ENCODE measurements at regions not wholly inside any gene's neighbourhood (a gene's known extent, or its start where the extent isn't known, plus 50 kb on each side); places are given as distances from the start of the nearest gene placed in this dataset.

DNA sequence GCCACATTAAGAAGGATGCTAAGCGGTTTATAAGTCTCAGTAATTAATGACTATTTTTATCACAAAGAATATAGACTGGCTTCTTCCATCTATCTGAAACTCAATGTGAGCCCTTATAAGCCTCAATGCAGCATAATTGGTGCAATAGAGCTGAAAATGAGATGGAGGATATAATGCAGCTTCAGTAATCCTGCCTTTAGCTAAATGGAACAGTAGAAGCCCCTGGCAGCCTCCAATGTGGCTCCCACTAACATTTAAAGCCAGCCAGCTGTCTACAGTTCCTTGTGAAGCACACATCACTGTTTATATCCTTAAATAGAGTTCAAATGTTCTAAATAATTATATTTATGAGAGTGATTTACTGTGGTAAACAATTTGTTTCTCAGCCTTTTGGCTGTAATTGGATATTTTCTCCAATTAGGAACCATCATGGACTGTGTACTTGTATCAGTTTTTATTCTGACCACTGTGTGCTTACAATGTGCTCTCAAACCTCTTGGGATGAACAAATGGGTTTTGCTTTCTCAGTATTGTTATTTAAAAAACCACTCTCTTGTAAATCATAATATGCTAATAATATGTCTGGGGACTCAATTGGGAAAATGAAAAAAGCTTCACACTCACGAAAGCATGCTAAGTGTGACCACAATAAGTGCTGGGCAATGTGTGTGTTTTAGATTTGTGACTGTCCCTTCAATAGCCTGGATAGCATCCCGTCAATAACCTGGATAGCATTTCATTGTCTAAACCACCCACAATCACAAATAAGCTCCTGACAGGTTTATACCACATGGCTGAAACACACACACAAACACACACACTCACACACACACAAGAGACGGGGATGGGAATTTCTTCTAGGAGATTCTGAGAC lies 366.6 kb downstream of the GBE1 start:
- no peak for DNase-seq (ENCODE audit: low read depth in 1 of 2, low spot score in 2 of 2)
- no peak overlapping the region for H3K27ac ChIP-seq
- H3K4me3 ChIP-seq = no peak overlapping the region
- H3K9me3 ChIP-seq (replicated peaks) = no peaks in the 10 kb centered on the region
- H3K36me3 ChIP-seq = no peaks in the 10 kb centered on the region
- H3K4me1 ChIP-seq (replicated peaks) = no peaks in the 10 kb centered on the region
- H3K27me3 ChIP-seq (replicated peaks) = no peaks in the 10 kb centered on the region

DNA sequence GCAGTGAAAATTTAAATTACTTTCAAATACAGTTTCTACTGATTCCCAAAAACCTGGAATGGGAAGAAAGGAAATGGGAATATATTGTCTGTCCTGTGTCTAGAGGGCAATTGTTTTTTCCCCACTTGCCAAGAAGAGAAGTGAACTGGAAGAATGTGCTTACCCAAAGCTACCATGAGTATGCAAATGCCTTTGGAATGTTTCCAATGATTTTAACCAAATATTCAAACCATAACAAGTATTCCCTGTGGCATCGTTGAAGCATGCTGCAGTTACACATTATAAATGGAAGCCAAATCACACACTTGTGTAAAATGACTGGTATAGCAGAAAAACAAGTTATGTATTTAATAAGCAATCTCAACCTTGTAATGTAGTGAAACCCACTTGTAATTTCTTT lies 368.2 kb downstream of the GBE1 start:
- H3K27ac ChIP-seq = no peak overlapping the region
- no peak overlapping the region for H3K4me3 ChIP-seq
- H3K9me3 ChIP-seq (replicated peaks) = no peaks in the 10 kb centered on the region
- H3K4me1 ChIP-seq (replicated peaks) = no peaks in the 10 kb centered on the region
- H3K27me3 ChIP-seq (replicated peaks) = no peaks in the 10 kb centered on the region
- no peaks in the 10 kb centered on the region for H3K36me3 ChIP-seq
- DNase-seq (ENCODE audit: low read depth in 1 of 2, low spot score in 2 of 2) = no peak

DNA sequence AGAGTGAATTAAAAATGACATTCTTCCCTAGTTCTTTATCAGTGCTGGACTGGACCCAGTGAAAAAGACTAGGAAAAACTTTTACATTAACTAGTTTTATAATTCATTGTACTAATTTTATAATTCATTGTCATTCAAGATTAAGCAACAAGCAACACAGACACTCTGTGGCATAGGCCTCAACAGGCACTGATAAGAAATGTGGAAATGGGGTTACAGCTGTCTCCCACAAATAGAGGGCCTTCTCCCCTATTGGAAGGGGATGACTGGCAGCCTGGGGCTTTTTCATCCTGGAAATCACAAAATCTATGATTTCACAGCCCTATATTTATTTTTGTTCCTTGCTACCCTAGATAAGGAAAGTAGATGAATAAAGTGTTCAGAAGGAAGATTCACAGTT lies 370.6 kb downstream of the GBE1 start:
- DNase-seq (ENCODE audit: low read depth in 1 of 2, low spot score in 2 of 2) = no peak
- Histone ChIP-seq H3K36me3 (no peaks in the 10 kb centered on the region), H3K4me1 (replicated peaks) (no peaks in the 10 kb centered on the region), H3K27me3 (replicated peaks) (no peaks in the 10 kb centered on the region), H3K9me3 (replicated peaks) (no peaks in the 10 kb centered on the region), H3K4me3 (no peak overlapping the region), H3K27ac (no peak overlapping the region)

DNA sequence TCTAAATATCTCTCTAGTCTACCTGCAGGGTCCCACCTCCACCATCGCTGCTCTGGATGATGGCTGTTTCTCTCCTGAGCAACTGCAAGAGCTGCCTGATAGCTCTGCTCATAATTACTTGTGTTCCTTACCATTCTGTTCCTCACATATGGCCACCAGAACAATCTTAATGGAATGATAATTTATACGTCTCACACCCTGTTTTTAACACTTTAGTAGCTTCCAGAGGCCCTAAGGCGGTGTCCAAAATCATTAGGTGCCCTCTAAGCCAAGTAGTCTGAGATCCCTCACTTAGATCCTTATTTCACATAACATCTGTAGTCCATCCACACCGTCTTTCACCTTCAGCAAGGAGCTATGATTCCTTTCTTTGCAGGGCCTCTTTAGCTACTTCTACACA lies 373.3 kb downstream of the GBE1 start:
- Histone ChIP-seq H3K27ac (no peak overlapping the region), H3K4me3 (no peak overlapping the region), H3K9me3 (replicated peaks) (no peaks in the 10 kb centered on the region), H3K27me3 (replicated peaks) (no peaks in the 10 kb centered on the region), H3K4me1 (replicated peaks) (no peaks in the 10 kb centered on the region), H3K36me3 (no peaks in the 10 kb centered on the region)
- no peak for DNase-seq (ENCODE audit: low read depth in 1 of 2, low spot score in 2 of 2)

DNA sequence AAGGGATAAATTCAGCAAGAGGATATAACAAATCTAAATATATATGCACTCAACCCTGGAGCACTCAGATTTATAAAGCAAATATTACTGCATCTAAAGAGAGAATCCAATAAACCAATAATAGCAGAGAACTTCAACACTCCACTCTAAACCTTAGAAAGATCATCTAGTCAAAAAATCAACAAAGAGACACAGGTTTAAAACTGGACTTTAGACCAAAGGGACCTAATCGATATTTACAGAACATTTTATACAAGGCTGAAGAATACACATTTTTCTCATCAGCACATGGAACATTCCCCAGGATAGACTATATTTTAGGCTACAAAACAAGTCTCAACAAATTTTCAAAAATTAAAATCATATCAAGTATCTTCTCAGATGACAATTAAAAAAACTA lies 379.0 kb downstream of the GBE1 start:
- no peak overlapping the region for H3K27ac ChIP-seq
- no peaks in the 10 kb centered on the region for H3K27me3 ChIP-seq (replicated peaks)
- no peaks in the 10 kb centered on the region for H3K4me1 ChIP-seq (replicated peaks)
- DNase-seq (ENCODE audit: low read depth in 1 of 2, low spot score in 2 of 2) = no peak
- no peaks in the 10 kb centered on the region for H3K36me3 ChIP-seq
- H3K4me3 ChIP-seq = no peak overlapping the region
- H3K9me3 ChIP-seq (replicated peaks) = no peaks in the 10 kb centered on the region

DNA sequence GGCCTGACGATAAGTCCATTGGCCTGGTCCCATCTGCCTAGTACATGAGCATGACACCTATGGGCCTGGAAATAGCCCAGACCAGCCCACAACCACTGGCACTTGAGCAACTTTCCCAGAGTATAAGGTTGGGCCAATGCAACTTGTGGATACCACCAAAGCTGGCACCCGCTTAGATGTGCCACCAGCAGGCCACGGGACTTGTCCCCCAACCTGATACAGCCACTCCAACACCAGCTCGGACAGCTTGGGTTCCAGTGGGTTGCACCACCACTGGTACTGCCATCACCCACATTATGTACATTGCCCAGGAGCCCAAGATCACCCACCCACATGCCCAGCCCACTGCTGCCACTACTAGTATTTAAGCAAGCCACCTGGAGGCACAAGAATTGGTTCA lies 381.2 kb downstream of the GBE1 start:
- Histone ChIP-seq H3K27me3 (replicated peaks) (no peaks in the 10 kb centered on the region), H3K9me3 (replicated peaks) (no peaks in the 10 kb centered on the region), H3K4me1 (replicated peaks) (no peaks in the 10 kb centered on the region)

DNA sequence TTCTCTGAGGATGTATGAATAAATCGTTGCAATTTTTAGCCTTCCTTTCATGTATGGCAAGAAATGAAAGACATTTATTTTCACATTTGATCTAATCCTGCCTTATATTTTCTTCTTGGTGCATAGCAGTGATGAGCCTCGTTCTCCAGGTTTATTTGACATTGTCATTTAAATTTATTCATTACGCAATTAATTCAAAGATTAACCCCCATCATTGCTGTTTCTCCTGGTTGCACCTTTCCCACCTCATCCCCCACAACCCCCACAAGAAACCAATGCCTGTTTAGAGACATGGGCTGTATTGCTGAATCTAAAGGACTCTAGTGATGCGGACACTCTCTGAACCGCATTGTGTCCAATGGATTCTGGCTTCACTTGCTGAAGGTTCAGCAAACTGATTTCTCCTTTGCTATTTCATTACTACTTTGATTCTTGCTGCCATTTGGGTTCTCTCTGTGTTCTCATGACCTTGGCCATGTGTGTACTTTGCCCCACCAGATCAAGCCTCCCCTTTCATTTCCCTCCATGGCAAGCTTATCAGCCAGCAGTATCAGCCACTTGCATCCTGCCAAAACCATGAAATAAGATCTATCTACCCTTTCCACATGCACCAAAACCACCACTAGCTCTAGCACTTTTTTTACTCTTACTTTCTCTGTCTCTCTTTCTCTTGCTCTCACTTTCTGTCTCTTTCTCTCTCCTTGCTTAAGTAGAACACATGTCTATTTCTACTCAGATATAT lies 382.7 kb downstream of the GBE1 start:
- no peak for DNase-seq (ENCODE audit: low read depth in 1 of 2, low spot score in 2 of 2)
- Histone ChIP-seq H3K36me3 (no peaks in the 10 kb centered on the region), H3K4me1 (replicated peaks) (no peaks in the 10 kb centered on the region), H3K4me3 (no peak overlapping the region), H3K27me3 (replicated peaks) (no peaks in the 10 kb centered on the region), H3K9me3 (replicated peaks) (no peaks in the 10 kb centered on the region), H3K27ac (no peak overlapping the region)

More for the DNA sequence above, 381.2 kb downstream of the GBE1 start:
- DNase-seq (ENCODE audit: low read depth in 1 of 2, low spot score in 2 of 2) = no peak
- no peaks in the 10 kb centered on the region for H3K36me3 ChIP-seq
- no peak overlapping the region for H3K27ac ChIP-seq
- no peak overlapping the region for H3K4me3 ChIP-seq

DNA sequence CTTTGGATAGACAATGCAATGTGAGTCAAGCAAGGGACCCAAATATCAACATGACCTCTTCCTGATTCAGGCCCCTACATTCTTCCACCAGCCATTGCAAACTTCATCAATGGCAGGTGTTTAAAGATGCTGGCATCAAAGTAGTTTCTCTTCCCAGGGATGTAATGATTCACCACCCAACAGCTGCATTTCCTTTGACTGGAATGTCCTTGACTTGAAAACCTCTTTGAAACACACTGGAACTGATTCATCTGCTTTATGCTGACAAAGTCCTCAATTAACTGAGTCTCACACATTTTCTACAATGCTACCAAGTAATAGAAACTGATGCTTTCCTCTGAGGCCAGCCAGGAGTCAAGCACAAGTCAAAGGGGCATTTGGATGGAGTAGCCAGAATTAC lies 385.5 kb downstream of the GBE1 start:
- Histone ChIP-seq H3K9me3 (replicated peaks) (no peaks in the 10 kb centered on the region), H3K27ac (no peak overlapping the region), H3K4me3 (no peak overlapping the region), H3K36me3 (no peaks in the 10 kb centered on the region), H3K27me3 (replicated peaks) (no peaks in the 10 kb centered on the region), H3K4me1 (replicated peaks) (no peaks in the 10 kb centered on the region)
- no peak for DNase-seq (ENCODE audit: low read depth in 1 of 2, low spot score in 2 of 2)

DNA sequence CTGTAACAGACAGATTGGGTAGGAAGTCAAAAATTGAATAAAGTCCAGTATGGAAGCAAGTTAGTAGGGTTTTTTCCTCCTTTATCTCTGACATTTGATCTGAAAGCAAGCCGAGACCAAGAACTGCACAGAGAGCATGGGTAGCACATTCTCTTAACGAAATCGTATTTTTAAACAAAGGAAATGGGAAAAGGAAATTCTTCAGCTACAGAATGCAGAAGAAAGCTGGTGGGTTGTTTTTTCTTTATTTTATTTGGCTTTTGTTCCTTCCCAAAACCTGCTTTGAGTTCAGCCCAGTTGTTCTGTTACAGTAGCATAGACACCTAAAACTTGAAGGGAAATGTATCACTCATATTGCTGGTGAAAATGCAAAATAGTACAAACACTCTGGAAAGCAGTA lies 397.0 kb downstream of the GBE1 start:
- Histone ChIP-seq H3K9me3 (replicated peaks) (no peaks in the 10 kb centered on the region), H3K27me3 (replicated peaks) (no peaks in the 10 kb centered on the region), H3K4me1 (replicated peaks) (no peaks in the 10 kb centered on the region), H3K4me3 (no peak overlapping the region), H3K27ac (no peak overlapping the region), H3K36me3 (no peaks in the 10 kb centered on the region)
- DNase-seq (ENCODE audit: low read depth in 1 of 2, low spot score in 2 of 2) = no peak

DNA sequence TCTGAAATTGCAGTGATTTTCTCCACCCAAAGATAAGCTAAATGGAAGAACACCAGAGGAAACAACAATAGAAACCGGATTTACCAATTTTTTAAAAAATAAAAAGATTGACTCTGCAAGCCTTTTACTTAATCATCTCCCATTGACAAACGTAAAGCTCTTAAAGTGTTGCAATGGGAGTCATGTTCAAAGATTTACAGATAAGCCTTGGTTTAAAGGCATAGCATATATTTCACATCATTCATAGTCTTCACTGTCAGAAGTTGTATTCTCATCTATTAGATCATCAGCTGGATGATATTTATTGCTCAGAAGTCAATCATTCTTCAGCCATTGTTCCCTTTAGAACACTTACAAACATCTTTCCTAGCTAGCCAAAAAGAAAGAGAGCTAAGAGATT lies 397.6 kb downstream of the GBE1 start:
- Histone ChIP-seq H3K4me3 (no peak overlapping the region), H3K36me3 (no peaks in the 10 kb centered on the region), H3K4me1 (replicated peaks) (no peaks in the 10 kb centered on the region), H3K9me3 (replicated peaks) (no peaks in the 10 kb centered on the region), H3K27ac (no peak overlapping the region), H3K27me3 (replicated peaks) (no peaks in the 10 kb centered on the region)
- DNase-seq (ENCODE audit: low read depth in 1 of 2, low spot score in 2 of 2) = no peak

DNA sequence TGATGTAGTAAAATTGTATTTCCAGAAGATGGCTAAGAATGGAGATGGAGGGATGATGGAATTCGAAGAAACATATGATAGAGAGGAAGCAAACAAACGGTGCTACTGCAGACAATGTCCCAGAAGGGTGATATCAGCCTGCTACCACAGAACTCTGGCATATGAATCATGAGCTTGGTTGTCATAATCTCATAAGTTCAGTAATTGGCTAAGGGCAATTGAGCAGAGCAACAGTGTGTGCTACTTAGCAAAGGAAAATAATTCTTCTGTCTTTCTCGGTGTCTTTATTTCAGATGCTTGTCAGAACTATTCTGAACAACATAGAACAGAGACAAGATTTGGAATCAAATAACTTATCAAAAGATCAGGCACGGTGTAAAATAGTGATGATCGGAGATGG lies 407.3 kb downstream of the GBE1 start:
- no peaks in the 10 kb centered on the region for H3K27me3 ChIP-seq (replicated peaks)
- no peak overlapping the region for H3K27ac ChIP-seq
- H3K4me1 ChIP-seq (replicated peaks) = no peaks in the 10 kb centered on the region
- DNase-seq (ENCODE audit: low read depth in 1 of 2, low spot score in 2 of 2) = no peak
- no peak overlapping the region for H3K4me3 ChIP-seq
- H3K36me3 ChIP-seq = no peaks in the 10 kb centered on the region
- H3K9me3 ChIP-seq (replicated peaks) = no peaks in the 10 kb centered on the region

DNA sequence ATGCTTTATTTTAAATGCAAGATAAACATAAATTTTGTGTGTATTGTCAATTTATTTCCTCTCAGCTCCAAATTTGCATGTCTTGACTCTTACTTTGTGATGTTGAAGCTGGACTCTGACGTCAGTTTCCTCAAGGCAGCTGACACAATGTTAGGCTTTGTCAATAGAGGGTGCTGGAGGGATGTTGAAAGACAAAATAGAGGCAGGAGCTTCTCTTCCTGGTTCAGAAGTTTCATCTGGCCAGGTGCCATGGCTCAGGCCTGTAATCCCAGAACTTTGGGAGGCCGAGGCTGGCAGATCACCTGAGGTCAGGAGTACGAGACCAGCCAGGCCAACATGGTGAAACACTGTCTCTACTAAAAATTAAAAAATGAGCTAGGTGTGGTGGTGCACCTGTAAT lies 408.6 kb downstream of the GBE1 start:
- Histone ChIP-seq H3K27ac (no peak overlapping the region), H3K36me3 (no peaks in the 10 kb centered on the region), H3K27me3 (replicated peaks) (no peaks in the 10 kb centered on the region), H3K4me3 (no peak overlapping the region), H3K4me1 (replicated peaks) (no peaks in the 10 kb centered on the region), H3K9me3 (replicated peaks) (no peaks in the 10 kb centered on the region)
- DNase-seq (ENCODE audit: low read depth in 1 of 2, low spot score in 2 of 2) = no peak

DNA sequence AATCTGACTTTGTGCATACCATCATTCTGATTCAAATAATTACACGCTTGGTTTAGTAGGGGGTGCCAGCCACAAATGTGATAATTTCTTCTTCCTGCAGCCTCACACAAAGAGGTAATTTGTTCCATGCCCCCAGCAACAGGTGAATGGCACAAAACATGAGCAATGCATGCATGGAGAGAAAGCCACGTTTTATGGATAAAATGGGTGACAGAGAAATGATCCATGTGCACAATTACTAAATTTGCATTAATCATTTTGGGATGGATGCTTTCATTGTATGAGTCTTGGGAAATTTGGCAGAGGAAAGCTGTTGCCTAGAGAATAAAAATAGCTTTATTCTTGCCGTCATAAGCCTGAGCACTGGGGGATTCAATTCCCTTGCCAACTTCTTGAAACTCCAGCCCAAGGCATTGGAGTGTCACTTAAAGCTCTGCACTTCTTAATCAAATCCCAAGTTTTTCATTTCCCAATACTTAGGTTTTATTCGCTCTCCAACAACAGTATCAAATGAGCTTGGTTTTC lies 411.6 kb downstream of the GBE1 start:
- H3K36me3 ChIP-seq = no peaks in the 10 kb centered on the region
- no peak overlapping the region for H3K4me3 ChIP-seq
- H3K4me1 ChIP-seq (replicated peaks) = no peaks in the 10 kb centered on the region
- H3K27ac ChIP-seq = no peak overlapping the region
- H3K9me3 ChIP-seq (replicated peaks) = no peaks in the 10 kb centered on the region
- DNase-seq (ENCODE audit: low read depth in 1 of 2, low spot score in 2 of 2) = no peak
- H3K27me3 ChIP-seq (replicated peaks) = no peaks in the 10 kb centered on the region

DNA sequence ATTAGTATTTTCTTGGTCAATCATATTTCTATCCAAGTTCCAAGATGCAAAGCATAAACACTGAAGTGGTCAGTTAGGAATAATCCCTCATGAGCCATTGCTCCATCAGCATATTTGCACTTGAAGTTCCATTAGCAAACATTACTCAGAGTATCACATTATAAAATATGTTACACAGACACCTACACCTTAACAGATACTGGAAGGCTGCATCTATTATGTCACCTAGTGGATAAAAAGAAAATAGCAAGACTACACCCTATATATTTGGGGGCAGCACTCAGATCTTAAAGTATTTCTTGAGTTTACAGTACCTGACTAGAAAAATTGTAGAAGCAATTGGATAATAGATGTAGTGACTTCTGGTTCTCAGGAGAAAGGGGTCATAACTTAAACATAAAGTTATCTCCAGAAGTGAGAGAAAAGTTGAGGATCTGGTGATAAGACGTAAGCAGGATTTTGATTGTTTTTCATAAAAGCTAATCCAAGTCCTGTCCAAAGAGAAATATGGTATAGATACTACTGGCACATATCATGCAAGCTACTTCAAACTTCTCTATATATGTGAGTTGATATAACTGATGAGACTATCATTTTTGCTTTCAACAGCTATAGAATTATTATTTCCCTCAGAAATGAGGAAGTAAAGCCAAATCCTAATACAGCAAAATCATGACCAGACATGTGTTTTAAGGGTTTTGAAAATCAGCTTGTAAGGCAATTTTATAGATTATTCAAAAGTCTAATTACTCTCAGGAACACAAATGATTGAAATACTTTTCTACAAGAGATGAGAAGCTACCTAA lies 422.2 kb downstream of the GBE1 start:
- Histone ChIP-seq H3K9me3 (replicated peaks) (no peaks in the 10 kb centered on the region), H3K4me1 (replicated peaks) (no peaks in the 10 kb centered on the region), H3K27ac (no peak overlapping the region), H3K4me3 (no peak overlapping the region), H3K36me3 (no peaks in the 10 kb centered on the region), H3K27me3 (replicated peaks) (no peaks in the 10 kb centered on the region)
- DNase-seq (ENCODE audit: low read depth in 1 of 2, low spot score in 2 of 2) = no peak
